ENCODE measurements at regions not wholly inside any gene's neighbourhood (a gene's known extent, or its start where the extent isn't known, plus 50 kb on each side); places are given as distances from the start of the nearest gene placed in this dataset.

DNA sequence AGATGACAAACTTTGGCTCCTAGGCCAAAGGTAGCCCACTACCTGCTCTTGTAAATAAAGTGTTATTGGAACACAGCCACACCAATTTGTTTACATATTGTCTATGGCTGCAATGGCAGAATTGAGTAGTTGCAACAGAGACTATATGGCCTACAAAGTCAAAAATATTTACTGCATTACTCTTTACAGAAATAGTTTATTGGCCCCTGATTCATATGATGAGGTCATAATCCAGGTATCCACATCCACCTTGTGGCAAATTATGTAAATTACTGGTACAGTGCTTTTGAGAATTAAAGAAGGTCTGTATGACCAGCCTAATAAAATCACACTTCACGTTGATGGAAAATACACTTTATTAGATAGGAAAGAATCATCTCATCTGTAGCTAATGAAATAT is 337.0 kb upstream of the DDX53 start:
- DNase-seq (ENCODE audit: low read depth, low spot score), result no peak

DNA sequence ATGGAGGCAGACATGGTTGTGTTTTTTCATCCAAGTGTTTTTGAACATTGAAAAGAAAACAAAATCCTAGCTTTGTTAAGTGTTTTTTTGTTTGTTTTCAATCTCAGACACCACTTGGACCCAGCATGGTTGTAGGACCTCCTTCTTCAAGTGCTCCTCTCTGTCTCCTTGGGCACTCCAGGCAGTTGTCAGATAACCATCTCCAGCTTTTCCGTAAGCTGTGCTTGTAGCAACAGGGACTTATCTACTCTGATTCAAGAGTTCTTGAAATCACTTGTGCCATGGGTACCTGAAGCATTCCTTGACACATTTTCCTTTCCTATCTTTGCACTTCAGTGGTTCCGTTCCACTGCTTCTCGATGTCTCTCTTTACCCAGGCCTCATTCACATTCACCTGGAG is 334.9 kb upstream of the DDX53 start:
- no peak for DNase-seq (ENCODE audit: low read depth, low spot score)

DNA sequence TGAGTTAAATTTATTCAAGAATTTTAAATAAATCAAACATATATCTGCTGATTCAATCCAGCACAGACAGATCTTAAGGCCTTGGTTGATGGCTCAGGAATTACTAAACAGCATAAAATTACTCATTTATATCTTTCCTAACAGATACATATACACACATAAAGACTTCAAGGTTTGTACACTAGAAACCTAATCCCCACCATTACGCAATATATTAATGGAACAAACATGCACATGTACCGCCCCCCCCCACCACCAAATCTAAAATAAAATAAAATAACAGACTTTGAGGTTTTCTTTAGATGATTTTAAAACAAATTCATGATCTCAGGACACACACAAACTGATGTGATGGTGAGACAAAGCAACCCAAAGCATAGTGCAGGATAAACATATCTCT is 333.9 kb upstream of the DDX53 start:
- DNase-seq (ENCODE audit: low read depth, low spot score), result no peak

DNA sequence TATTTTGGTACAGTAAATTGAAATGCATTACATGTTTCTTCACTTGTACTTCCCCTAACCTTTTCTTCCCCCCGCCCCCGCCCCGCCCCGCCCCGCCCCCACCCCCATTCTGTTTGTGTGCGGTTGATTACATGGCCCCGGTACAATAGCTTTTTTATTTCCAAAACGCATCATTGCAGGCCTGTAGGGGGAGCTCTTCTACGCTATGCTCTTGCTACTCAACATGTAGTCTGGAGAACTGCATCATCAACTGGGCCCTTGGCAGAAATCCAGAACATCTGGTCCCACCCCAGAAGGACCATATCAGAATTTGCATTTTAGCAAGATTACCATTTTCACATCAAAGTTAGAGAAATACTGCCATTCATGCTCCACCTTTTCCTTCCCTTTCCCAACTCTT is 333.3 kb upstream of the DDX53 start:
- DNase-seq (ENCODE audit: low read depth, low spot score), result no peak

DNA sequence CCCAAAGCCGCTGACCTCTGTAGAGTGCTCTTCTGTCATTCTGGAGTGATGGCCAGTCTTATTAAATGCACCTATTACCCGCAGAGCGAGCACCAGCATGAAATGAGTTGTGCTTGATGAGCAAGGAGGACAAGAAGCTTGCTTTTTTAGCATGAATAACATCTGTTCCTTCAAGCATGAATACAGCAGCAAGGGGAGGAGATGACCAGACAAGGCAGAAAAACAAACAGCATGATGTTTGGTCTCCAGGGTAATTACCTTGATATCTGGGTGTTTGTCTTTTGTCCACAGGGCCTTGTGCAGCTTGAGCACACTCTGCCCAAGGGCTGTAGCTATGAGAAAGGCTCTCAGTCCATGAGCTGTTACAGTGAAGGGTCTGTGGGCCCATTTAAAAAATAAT is 324.8 kb upstream of the DDX53 start:
- no peak for DNase-seq (ENCODE audit: low read depth, low spot score)

DNA sequence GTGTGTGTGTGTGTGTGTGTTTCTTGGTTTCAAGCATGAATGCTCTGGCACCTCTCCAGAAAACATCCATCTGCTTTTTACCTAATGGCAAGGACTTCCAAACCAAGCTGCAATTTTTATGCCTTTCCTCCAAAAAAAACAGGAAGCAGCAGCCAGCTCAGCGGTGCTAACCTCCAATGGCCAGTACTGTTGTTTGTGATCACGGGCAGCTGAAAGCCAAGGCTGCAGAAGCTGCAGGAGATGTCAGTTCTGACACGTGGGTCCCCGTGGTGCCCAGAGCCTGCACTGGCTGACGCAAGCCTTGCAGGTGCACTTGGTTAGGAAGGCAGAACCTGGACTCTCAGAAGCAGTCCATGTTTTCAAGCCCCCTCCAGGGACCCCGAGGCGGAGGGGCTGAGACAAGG is 313.6 kb upstream of the DDX53 start:
- DNase-seq (ENCODE audit: low read depth, low spot score), result peak; percentile 79

DNA sequence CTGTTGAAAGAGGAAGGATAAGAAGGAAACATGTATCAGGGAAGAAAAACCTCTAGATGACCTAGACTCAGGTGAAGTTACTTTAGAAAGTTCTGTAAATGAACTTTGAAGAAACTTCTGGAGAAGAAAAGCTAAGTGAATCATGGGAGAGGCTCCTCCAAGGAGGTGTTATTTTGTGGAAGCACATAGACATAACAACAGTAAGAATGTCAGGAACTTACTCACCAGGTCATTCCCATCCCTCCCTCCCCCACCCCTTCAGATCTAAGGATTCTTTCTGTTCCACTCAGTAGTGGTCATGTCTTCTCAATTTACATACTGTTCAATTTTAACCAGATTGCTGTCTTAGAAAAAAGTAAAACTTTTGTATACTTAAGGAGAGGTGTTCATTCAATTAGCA is 310.5 kb upstream of the DDX53 start:
- DNase-seq (ENCODE audit: low read depth, low spot score), result peak; percentile 9

DNA sequence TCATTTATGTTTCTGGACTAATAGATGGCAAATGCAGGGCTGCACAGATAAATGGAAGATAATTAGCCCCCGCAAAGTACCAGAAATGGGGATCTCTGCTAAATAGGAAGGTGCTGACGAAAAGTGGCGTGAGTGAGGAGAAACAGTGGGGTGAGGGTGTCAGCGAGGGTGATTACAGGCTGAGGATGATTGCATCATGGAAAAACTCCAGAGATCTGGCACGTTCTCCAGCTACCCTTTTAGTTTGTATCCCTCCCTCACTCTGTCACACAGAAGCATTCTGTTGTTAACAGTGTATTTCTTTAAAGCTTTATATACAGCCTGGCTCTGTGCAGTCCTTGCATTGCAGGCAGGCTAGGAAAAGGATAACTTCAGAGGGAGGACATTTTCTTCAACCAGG is 309.6 kb upstream of the DDX53 start:
- DNase-seq (ENCODE audit: low read depth, low spot score), result no peak

DNA sequence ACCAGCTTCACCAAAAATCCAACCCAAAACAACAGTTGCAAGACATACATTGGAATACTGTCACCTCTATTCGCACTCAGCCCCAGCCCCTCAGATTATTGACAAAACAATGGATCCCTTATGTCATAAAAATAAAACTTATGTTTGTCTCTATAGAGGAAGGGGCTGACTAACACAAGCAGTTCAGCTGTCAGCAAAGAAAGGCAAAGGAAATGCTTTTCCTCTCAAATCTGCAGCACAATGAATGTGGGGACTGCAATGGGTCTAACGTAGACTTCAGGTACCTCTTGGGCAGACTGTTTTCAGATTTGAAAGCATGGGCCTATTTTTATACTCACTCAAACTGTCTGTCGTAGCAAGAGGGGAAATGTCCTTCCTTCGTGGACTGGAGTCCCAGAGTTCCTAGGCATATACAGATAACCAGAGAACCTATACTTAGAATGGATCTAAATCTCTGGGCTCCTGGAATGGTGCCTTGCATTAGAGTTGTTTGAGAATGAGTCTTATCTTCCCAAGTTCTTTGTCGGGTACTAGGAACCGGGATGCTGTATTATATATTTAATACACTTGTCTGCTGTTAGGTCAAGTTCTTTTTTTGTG is 307.7 kb upstream of the DDX53 start:
- DNase-seq (ENCODE audit: low read depth, low spot score), result no peak

DNA sequence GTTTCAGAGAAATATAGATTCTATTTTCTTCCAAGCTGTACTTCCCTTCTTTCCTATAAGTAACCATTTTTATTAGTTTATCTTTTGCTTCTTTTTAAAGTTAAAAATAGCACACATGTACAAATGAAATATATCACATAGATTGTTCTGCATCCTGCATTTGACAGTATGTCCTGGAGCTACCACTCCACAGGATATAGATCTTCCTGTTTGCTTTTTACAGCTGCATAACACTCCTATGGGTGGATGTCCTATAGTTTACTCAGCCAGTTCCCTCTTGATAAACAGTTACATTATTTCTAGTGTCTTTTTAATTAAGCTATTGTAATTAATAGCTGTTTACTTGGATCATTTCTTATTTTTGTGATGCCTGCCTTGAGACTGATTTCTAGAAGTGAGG is 301.6 kb upstream of the DDX53 start:
- no peak for DNase-seq (ENCODE audit: low read depth, low spot score)

DNA sequence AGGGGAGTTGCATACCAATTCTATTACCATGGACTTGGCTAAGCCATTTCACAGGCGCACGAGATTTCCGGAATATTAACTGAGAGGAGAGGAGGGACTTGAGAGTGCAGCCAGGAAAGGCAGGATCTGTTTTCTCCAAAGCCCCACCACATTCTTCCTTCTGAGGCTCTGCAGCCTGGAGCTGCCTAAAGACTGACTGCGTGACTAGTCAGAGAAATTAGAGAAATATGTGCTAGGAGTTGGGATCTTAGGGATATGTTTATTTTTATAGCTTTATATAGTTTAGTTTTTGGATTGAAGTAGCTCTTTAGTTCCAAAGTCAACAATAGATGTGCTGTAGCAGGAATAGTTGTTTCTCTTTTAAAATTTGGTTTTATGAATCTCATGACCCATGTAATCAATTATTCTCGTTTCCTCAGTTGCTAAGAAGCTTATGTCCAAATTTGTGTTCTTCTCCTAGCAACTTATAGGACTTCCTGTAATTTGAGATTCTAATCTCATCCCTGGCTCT is 300.1 kb upstream of the DDX53 start:
- peak; percentile 5 for DNase-seq (ENCODE audit: low read depth, low spot score)

DNA sequence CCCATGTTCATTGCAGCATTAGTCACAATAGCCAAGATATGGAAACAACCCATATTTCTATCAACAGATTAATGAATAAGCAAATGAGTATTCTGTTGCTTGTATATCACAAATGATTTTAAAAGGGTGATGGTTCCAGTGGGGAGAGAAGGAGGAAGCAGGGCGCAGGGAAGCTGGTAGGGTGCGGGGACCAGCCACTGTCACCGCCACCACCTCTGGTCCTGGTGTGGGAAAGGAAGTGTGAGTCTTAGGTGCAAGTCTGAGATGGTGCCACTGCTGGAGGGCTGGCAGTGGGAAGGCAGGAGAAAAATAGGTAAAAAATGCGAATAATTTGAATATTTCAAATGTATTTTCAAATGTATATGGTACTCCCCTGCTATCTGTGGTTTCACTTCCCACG is 286.8 kb upstream of the DDX53 start:
- no peak for DNase-seq (ENCODE audit: low read depth, low spot score)

DNA sequence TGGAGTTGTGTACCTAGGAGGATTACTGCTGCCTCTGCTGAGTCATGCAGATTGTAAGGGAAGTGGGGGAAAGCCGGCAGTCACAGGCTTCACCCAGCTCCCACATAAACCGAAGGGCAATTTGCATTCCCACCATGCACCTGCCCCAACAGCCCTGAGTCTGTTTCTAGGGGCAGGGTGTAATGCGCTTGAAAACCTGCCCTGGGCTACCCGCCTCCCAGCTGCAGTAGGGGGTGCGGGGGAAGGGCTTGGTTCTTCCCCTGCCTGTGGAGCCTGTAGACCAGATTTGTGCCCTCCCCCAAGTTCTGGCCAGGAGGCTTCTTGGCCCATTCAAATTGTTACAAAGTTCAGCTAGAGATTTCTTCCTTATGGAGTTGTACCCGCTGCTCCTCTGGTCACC is 269.2 kb upstream of the DDX53 start:
- DNase-seq (ENCODE audit: low read depth, low spot score), result no peak

DNA sequence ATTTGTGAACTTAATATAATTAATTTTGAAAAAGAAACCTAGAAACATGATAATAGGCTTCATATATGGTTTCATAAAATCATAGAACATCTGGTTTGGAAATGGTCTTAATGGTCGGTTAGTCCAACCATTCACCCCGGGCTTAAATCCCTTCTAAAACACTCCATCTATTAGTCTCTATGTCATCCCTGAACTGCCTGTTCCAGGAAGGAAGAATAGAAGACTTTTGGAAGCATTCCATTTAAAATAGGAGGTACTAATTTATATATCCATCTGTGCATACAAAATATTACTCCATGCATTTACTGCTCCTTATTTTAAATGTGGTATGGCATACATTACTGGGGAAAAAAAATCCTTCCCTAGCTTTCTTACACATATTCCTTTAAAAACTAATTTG is 262.2 kb upstream of the DDX53 start:
- DNase-seq (ENCODE audit: low read depth, low spot score), result no peak

DNA sequence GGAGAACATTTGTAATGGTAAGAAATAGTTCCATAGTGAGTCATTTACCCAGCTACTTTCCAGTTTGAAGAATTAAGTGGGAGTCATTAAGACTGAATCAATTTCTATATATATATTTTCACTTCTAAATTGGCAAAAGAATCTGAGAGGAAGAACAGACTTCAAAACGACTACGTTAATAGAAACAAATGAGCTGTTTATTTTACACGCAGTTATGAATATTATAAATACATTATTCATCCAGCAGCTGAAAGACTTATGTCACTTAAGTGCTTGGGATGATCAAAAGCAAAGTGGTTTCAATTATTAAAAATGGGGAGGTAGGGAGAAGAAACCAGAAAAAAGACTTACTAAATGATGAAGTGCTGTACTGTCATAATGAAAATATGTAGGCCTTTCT is 260.5 kb upstream of the DDX53 start:
- peak; percentile 3 for DNase-seq (ENCODE audit: low read depth, low spot score)

DNA sequence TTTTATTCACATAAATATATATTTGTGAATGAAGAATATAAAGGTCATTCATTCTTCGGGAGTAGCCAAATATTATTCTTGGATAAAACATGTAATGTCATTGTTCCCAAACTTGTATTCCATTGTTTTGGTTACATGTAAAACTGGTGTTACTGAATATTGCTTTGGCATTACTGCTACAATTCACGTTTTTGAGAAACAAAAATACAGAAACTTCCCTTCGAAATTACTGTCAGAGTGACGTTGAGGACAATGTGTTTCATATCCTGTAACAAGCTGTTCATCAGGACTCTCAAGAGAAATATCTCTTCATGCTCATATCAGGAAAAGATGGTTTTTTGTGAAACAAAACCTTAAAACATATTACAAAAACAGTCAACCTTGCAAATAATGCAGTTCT is 258.9 kb upstream of the DDX53 start:
- DNase-seq (ENCODE audit: low read depth, low spot score), result no peak

DNA sequence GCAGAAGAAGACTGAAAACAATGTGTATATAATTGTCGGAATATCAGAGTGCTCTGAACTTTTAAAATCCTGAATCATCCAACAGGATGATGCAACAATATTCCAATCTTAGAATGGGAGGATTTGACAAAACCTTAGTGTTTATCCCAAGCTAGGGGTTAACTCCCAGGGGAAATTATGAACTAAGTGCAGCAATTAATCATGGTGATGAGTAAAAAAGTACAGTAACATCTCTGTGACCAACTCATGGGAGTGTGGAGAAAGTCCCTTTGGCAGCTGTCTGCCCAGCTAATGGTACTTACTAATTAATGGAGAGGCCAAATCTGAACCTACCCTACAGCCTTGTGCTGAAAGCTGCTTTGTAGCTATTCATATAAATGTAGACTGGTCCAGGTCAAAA is 257.6 kb upstream of the DDX53 start:
- no peak for DNase-seq (ENCODE audit: low read depth, low spot score)

DNA sequence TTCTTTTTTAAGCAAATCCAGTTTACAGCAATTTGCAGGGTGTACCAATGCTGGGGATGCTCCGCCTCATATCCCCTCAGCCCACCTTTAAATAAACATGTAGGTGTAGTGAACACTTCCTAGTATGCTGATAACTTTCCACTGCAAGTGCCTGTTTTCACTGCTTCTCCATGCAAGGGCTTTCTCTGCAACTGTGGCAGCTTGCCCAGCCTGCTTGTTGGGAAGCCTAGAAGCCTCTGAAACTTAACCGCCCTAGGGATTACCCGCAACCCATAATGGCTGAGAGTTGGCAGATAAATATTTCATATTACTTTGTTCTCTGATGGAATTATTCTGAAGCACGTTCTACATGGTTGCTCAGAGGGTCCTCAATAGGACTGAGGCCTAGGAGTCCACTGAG is 253.7 kb upstream of the DDX53 start:
- DNase-seq (ENCODE audit: low read depth, low spot score), result peak; percentile 18

DNA sequence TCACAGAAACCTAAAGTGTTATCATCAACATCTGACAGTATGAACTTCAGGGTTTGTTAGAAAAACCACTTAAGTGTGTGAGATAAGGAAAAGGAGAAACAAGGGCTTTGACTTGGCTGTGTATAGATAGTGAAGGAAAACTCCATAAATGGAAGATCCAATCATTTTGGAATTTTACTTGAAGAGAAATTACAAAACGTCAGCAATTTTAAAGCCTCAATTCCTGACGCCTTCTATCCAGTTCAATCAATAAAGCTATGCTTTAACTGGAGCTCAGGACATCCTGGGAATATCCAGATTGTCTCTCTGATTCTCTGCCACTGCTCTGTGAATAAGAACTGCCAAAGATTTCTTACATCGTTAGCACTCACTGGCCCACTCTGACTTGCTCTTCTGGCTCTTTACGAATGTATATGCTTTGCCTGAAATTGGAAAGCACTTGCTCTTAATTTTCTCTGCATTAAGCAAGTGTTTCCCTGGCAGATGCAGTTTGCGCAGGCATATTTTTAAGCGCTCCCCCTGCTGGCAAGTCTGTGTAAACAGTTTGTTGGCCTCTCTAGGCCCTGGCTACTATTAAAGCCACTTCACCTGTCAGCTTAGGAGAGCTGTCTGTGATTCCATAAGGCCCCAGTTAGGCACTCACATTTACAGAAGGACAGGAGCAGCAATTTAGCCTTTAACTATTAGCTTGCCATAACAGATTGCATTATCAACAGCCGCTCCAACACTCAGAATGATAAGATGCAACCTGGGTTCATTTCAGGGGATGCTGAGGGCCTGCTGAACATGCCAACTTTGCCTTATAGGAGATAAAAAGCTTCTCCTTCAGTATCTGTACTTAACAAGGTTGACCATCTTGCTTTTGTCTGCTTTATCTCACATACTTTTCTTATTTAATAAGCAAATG is 251.4 kb upstream of the DDX53 start:
- peak; percentile 61 for DNase-seq (ENCODE audit: low read depth, low spot score)

DNA sequence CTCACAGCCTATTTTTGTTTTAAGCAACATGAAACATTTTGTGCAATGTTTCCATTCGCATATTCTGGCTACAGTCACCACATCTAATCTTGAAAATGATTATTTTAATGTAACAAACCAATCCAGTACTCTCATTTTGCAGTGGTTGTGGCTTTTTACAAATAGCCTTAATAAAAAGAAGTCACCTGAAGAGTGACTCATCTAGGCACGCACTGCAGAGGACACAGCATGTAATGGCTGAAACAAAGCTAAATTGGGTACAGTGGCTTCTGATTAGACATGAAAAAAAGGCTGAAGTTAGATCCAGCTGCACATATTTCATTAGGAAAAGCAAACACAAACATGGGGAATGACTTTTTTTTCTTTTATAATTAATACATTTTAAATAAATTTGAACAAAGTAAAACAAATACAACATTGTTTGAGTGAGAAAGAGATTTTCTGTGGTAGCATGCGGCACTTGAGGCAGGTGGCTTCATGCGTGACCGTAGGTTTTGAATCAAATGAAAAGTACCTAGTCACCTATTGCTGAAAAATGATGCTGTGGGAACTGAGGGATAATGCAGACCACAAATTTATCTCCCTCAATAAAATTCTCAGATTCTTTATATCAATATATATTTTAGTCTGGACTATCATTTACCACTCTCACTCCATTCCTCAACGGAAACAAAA is 240.8 kb upstream of the DDX53 start:
- DNase-seq (ENCODE audit: low read depth, low spot score), result no peak

DNA sequence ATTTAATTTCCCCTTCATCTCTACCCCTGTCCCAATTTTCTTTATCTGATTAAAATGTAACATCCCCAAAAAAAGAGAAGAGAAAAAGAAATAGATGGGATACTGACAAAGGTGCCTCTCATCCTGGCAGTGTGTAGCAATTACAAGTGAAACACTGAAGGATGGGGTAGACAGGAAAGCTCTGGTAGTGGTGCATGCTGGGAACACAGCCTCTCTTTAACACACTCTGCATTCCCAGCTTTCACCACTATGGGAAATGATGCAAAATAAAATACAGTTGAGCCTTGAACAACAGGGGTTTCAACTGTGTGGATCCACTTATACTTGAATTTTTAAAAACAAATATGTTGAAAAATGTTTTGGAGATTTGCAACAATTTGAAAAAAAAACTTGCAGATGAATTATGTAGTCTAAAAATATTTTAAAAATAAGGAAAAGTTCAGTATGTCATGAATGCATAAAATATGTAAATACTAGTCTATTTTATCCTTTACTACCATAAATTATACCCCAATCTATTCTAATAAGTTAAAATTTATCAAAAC is 239.2 kb upstream of the DDX53 start:
- no peak for DNase-seq (ENCODE audit: low read depth, low spot score)

DNA sequence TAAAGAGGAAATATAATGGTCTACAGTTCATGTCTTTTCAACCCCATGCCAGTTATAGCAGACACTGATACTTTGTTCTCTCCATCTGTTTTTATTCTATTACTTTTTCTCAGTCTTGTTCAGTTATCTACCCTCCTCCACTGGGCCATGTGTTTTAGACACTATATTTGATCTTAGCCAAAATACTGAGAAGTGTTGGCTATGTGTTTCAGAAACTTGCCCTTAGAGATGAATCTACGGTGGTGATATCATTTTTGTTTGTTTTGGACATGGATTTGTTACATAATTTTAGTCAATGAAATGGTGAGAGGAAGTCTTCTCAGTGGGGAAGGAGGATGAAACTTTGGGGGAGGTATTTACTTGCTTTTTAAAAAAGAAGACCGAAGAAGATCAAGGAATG is 211.5 kb upstream of the DDX53 start:
- no peak for DNase-seq (ENCODE audit: low read depth, low spot score)

Data from astrocyte of the hippocampus (primary cell).